H7 (cell line): ENCODE measurements at regions not wholly inside any gene's neighbourhood (a gene's known extent, or its start where the extent isn't known, plus 50 kb on each side); places are given as distances from the start of the nearest gene placed in this dataset.
A peak's percentile ranks its signal among the peaks of the same experiment; 100 is the strongest.

Source experiments
- DNase-seq: peaks from one replicate; pipeline ENCODE4 v3.0.0; 2012
- H3K27me3 ChIP-seq: 2 replicates; pipeline ENCODE4 v1.6.0; 2011; ENCODE audit warnings: mild to moderate bottlenecking, low read length; ENCODE audit not compliant: control insufficient read depth, insufficient read depth
- H3K36me3 ChIP-seq: replicated peaks from 2 replicates; pipeline ENCODE4 v1.5.1; 2011; ENCODE audit warnings: low read length; ENCODE audit not compliant: control insufficient read depth, insufficient read depth
- H3K4me3 ChIP-seq: 2 replicates; pipeline ENCODE4 v1.5.1; 2011; ENCODE audit warnings: low read depth, mild to moderate bottlenecking, control low read depth, low read length, moderate library complexity; ENCODE audit not compliant: insufficient read depth

DNA sequence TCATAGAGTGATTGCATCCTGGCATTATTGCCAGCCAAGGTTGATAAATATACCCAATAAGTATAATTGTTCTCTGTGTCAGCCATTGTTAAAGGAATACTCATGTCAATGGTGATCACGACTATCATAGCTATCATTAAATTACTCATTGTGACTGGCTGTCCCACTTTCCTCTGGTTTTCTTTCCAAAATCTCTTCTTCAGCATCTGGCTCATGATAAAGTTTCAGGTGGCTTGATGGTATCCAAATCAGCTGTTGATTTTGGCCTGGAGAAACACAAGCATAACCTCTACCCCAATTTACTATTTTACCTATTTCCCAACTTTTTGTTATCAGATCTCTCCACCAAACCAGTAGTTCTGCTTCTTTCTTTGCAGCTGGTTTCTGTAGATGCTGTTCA lies 67.1 kb upstream of the SPIN2A start:
- no peak for DNase-seq
- no peaks in the 10 kb centered on the region for H3K36me3 ChIP-seq
- no peak overlapping the region for H3K4me3 ChIP-seq
- no peaks in the 10 kb centered on the region for H3K27me3 ChIP-seq

DNA sequence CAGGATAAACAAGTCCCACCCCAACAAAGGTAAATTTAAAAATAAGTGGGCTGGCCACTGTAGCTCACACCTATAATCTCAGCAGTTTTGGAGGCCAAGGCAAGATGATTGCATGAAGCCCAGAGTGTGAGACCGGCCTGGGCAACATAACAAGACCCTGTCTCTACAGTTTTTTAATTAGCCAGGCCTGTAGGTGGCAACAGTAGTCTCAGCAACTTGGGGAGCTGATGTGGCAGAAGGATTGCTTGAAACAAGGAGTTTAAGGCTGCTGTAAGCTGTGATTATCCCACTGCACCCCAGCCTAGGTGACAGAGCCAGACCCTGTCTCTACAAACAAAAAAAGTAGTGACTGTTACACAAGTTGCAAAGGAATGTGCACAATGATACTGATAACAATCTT lies 74.6 kb upstream of the FAAH2 start:
- DNase-seq: no peak
- H3K27me3 ChIP-seq: no peaks in the 10 kb centered on the region
- no peak overlapping the region for H3K4me3 ChIP-seq
- no peaks in the 10 kb centered on the region for H3K36me3 ChIP-seq

DNA sequence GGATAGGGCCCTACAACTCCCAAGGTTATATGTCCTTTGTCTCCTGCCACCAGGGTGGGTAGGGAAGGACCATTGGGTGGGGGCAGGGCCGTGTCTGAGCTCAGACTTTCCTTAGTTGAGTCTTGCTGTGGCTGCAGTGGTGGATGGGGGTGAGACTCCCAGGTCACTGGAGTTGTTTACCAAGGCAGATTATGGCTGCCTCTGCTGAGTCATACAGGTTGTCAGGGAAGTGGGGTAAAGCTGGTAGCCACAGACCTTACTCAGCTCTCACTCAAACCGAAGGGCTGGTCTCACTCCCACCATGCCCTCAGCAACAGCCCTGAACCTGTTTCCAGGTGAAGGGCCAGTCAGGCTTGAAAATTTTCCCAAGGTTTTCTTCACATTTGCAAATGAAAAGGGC lies 58.8 kb upstream of the FAAH2 start:
- H3K27me3 ChIP-seq: no peaks in the 10 kb centered on the region
- no peak overlapping the region for H3K4me3 ChIP-seq
- no peaks in the 10 kb centered on the region for H3K36me3 ChIP-seq
- DNase-seq: peak; percentile 2

DNA sequence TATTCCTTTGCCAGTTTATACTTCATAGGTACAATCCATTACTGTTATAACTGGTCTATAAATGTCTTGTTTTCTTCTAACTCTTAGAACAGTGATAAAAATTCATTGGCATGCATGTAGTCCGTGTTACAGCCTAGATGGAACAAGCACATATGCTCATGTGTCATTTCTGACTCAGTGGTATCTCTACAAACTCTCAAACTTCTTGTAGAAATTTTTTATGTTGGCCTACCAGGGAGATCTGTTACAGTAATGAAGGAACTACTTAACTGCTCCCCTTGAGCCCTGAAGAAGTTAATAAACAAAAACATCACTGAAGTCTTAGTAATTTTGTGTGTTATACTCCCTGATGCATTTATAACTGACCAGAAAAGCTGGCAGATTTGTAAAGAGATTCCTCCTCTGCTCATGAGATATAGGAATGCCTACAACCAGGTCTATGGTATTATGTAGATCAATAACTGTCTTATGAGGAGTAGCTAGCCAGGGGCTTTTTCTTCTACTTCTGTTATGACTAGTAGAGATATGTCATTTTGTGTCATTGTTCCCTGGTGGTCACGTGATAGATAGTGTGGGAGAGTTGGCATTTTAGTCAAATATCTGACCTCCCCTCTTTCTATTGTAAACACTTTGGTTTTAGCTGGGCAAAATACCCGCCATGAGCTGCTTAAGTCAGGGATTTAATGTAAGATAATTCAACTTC lies 53.7 kb upstream of the FAAH2 start:
- Histone ChIP-seq H3K36me3 (no peaks in the 10 kb centered on the region), H3K27me3 (no peaks in the 10 kb centered on the region), H3K4me3 (no peak overlapping the region)
- DNase-seq: no peak
